ENCODE measurements at regions not wholly inside any gene's neighbourhood (a gene's known extent, or its start where the extent isn't known, plus 50 kb on each side); places are given as distances from the start of the nearest gene placed in this dataset.
"Not testable (repeated sequence)": the region's sequence is repeated elsewhere in the genome, so short reads cannot be mapped to it uniquely, and the experiment has no call there.

DNA sequence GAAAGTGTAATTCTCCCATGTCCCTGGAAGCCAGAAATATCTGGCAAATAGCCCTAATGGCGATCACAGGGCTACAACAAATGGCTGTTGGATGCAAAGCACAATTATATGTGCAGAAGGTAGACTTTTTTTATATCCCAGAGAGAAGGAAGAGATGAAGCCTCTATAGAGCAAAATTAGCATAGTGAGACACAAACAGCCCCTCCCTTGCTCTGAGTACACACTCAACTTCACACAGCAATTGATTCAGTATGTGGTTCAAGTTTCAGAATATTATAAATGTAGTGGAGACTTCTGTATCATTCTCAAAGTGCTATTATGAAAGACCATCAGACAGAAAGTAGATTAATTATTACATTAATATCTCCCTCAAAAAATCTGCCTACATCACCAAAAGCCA lies 246.5 kb upstream of the TBX18 start:
- DNase-seq (ENCODE audit: low read depth): no peak

- no peak for DNase-seq (ENCODE audit: low read depth)
Observed at GRCh38 chr6:85008296-85009009, 244.1 kb upstream of the TBX18 start.

DNA sequence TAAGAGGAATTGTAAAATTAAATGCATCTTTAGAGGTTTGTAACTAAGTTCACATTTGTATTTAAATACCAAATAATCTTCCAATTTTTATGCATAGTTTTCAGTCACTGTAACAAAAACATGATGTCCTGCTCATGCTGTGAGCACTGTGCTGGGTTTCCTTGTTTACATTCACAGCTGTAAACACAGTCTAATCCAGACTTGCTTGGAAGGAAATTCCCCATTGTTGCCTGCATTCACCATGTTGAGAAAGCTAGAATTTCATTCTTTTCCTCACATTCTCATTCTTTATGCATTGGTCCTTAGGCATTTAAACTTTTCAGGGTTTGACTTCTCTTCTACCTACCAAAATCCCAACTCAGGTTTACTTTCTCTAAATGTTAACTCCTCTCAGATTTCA lies 242.0 kb upstream of the TBX18 start:
- DNase-seq (ENCODE audit: low read depth): no peak

DNA sequence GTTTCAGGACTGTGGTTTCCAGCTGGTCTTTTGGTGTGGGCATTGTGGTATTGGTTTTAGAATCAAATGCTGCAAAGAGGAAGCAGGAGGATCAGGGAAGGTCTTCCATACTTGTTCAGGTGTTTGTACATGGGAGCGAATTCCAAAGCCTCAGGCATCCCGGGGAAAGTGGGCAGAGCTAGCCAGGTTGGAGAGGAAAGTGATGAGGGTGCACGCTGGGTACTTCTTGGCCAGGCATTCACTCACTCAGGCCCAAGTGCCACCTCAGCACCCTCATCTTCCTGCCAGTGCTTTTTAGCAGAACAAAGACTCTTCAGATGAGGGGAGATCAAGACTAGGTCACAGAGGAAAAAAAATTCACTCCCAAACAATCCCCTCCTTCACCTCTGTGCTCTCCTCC lies 241.1 kb upstream of the TBX18 start:
- DNase-seq (ENCODE audit: low read depth): no peak

DNA sequence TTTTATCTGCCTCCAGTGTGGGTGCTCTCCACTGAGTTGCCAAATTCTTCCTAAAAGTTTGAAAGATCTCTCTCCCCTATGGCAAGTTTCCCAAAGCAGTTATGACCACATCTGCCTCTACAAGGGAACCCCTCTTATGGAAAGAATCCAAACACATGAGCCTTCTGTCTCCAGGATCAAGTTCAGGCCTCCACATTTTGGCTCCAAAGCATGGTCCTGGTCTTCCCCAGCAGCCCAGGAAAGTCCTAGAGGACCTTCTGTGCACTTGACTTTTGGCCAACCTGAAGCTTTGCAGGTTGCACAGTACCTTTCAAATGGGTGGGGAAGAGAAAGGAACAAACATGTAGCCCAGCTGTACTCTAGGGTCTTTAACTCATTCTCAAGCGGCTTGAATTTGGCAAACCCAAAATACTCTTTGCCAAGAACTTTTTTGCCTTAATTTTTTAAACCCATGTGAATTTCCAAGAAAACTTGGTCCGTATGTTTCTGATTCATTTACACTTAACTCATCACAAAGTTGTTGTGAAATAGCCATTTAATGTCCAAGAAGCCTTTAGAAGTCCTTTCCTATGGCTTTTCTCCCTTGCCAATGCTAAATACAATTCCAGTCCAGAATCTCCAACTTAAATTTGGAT lies 240.1 kb upstream of the TBX18 start:
- no peak for DNase-seq (ENCODE audit: low read depth)

- no peak for DNase-seq (ENCODE audit: low read depth)
Observed at GRCh38 chr6:85002847-85003246, 238.4 kb upstream of the TBX18 start.

DNA sequence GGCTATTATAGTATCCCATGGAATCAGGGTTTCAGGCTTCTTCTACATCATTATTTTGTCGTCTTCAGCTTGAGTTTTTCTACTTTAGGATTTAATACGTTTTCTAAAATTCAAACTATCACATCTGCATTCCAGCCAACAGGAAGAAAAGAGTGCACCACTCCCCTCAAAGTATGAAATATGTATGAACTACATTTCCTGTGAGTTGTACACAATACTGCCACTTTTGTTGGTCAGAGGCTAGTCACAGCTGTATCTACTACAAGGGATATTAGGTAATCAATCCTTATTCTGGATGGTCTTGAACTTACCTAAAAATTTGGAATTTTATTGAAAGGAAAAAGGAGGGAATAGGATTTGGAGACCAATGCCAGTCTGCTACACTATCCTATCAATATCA lies 235.6 kb upstream of the TBX18 start:
- DNase-seq (ENCODE audit: low read depth): no peak

- no peak for DNase-seq (ENCODE audit: low read depth)
Observed at GRCh38 chr6:84998223-84998622, 233.8 kb upstream of the TBX18 start.

DNA sequence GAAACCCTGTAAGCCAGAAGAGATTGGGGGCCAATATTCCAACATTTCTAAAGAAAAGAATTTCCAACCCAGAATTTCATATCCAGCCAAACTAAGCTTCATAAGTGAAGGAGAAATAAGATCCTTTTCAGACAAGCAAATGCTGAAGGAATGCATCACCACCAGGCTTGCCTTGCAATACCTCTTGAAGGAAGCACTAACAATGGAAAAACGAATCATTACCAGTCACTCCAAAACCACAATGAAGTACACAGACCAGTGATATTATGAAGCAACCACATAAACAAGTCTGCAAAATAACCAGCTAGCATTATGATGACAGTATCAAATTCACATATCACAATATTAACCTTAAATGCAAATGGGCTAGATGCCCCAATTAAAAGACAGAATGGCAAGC lies 224.4 kb upstream of the TBX18 start:
- DNase-seq (ENCODE audit: low read depth): not testable (repeated sequence)

DNA sequence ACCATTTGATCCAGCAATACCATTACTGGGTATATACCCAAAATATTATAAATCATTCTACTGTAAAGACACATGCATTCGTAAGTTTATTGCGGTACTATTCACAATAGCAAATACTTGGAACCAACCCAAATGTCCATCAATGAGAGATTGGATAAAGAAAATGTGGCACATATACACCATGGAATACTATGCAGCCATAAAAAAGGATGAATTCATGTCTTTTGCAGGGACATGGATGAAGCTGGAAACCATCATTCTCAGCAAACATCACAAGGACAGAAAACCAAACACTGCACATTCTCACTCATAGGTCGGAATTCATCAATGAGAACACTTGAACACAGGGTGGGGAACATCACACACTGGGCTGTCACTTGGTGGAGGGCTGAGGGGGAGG lies 221.1 kb upstream of the TBX18 start:
- not testable (repeated sequence) for DNase-seq (ENCODE audit: low read depth)

DNA sequence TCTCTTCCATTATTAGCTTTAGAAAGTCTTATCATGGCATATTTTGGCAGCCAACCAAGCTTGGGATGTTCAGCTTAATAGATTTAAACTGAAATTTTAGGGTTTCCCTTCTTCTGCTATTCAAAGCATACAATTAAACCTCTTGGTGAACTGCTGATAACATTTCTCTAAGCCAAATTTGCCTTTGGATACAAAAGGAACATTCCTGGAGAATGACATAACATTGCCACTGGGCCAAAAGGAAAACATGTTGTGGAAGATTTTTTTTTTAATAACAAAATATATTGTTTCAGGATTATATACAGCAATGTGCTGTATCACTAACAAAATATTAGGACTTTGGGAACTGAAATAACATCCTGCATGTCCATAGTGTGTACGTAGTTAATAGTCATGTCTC lies 215.1 kb upstream of the TBX18 start:
- DNase-seq (ENCODE audit: low read depth): no peak

- DNase-seq (ENCODE audit: low read depth): no peak
Observed at GRCh38 chr6:84977363-84977705, 212.9 kb upstream of the TBX18 start.

DNA sequence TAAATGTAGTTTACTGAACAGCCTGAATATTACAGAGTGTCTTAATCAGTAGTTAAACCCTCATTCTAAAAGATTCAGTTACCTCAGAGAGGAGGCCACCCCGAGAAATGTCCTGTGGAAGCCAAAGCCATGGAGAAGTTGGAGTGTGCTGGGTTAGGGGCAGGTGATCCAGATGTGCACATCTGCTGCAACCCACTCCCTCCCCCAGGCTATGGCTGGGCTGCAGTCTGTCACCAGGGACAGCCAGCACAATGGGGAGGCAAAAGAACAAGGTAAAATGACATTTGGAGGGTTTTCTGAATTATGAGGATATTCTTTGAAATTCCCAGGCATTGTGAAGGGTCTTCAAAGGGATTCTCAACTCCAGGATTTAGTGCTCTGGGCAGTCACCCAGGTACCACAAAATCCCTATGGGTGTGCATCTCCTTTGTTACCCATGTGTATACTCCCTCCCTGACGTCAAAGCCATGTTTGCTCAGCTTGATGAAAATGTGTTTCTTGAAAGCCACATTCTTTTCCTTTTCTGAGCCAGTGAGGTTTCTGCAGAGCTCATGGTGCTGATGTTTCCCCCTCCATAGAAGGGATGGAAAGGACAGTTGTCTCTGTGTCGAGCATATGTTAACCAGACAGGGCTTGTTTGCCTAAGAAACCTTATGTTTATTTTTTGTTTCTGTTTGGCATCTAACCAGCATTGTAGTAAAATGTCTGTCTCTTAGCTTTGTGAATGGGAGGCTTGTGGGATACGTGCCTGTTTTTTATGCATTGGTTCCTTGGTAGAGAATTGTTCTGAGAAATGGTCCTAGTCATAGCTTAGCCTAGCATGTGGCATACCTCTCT lies 212.3 kb upstream of the TBX18 start:
- DNase-seq (ENCODE audit: low read depth): no peak

- DNase-seq (ENCODE audit: low read depth): no peak
Observed at GRCh38 chr6:84975316-84975715, 210.9 kb upstream of the TBX18 start.

DNA sequence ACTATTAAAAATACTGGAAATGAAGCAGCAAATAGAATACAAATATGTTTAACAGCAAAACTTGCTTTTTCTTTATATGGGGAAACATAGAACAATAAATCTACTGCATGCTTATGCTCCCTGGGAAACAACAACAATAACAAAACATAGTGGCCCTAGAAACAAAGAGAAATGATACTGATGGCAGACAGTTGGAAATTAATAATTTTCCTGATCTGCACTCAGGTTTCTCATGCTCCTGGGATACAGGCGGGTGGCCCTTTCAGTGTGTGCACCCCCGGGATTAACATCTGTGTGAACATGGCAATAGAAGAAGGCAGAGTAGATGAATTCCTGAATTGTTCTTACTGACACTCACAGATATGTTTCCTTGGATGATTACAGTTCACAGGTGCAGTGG lies 209.2 kb upstream of the TBX18 start:
- DNase-seq (ENCODE audit: low read depth): no peak

DNA sequence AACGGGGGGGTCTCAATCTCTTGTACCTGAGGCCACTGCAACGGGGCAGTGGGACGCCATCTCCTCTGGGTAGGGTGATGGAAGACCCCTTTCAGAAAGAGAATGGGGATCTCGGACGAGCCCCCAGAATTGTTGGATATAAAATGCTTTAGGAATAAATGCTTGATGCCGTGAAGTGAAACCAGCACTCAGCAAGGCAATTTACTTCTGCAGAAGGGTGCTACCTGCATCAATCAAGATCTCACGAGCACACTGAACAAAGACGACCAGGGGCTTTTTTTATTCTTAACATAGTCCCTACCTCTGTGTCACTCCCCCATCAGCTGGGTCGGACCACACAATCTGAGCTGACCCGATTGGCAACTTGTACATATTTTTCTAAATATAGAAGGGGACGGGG lies 203.6 kb upstream of the TBX18 start:
- no peak for DNase-seq (ENCODE audit: low read depth)

DNA sequence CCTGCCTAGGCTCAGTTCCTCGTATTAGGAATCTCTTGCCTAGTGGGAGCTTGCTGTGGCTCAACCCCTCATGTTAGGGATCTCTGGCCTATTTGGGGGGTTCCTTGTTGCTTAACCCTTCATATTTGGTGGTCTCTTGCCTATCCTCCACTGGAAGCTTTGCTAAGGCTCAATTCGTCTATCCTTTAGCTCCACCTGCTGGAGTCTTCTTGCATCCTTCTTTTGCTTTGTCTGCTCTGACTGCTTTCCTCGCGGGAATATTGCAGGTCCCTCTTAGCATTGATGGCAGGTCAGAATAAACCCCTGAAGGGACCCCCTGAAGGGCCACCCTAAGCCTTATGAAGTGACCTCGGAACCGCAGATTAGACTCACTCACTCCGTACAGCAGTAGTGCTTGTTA lies 203.0 kb upstream of the TBX18 start:
- no peak for DNase-seq (ENCODE audit: low read depth)

DNA sequence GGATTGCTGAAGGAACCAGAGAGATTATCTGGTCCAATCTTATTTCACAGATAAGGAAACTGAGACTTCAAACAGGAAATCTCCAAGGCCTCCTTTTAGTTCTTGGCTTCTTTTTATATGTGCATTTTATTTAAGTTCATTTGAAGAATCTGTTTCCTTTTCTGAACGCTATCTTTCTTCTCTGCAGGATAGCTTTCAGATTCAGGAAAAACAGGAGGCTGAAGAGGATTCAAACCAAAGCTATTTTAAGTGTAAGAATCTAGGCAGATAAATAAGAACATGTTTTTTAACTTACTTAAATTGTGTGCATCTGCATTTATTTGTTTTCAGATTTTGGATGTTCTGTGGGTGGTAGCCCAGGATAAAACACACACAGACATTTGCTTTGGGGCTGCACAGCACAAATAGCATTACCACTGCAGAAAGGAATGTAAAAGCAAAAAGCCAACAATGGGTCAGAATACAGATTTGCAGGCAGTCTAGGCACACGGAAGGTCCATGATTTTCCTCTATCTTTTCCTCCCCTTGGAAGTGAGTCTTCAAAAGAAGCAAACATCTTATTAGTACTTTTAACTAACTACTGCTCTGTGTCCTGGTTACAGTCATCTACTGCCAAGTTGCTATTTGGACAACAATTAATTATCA lies 188.8 kb upstream of the TBX18 start:
- DNase-seq (ENCODE audit: low read depth): no peak

DNA sequence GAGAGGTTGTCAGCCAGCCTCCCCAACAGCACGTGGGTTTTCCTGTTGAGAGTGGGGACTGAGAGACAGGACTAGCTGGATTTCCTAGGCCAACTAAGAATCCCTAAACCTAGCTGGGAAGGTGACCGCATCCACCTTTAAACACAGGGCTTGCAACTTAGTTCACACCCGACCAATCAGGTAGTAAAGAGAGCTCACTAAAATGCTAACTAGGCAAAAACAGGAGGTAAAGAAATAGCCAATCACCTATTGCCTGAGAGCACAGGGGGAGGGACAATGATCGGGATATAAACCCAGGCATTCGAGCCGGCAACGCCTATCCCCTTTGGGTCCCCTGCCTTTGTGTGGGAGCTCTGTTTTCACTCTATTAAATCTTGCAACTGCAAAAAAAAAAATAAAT lies 180.5 kb upstream of the TBX18 start:
- DNase-seq (ENCODE audit: low read depth): not testable (repeated sequence)

- DNase-seq (ENCODE audit: low read depth): no peak
Observed at GRCh38 chr6:84943905-84944304, 179.5 kb upstream of the TBX18 start.

- DNase-seq (ENCODE audit: low read depth): not testable (repeated sequence)
Observed at GRCh38 chr6:84941609-84942008, 177.2 kb upstream of the TBX18 start.

GRCh38 chr6:84929212-84929611 lies 164.8 kb upstream of the TBX18 start:
- no peak for DNase-seq (ENCODE audit: low read depth)

DNA sequence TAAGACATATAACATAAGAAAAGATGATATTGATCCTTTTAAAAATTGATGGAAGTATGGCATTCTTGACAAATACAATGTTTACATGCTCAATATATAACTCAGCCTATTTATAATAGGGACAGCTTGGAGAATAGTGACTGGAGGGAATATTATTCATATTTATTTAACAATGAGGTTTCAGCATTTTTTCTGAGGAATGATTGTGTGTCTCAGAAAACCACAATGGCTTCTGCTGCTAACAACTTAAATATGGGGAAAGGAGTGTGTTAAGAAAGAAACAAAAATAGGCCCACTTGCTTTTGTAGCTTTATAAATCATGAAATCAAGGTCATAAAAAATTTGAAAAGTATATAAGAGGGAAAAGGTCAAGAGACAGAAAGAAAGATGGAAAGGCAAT lies 163.2 kb upstream of the TBX18 start:
- no peak for DNase-seq (ENCODE audit: low read depth)

Measured in stimulated activated CD8-positive, alpha-beta memory T cell treated with anti-CD3 and anti-CD28 coated beads, Interleukin-15, amount 100 ng/mL, for 24 hours (primary cell).